Ectodermal cell (in vitro differentiated cells): ENCODE measurements at regions not wholly inside any gene's neighbourhood (a gene's known extent, or its start where the extent isn't known, plus 50 kb on each side); places are given as distances from the start of the nearest gene placed in this dataset.
"Not testable (repeated sequence)": the region's sequence is repeated elsewhere in the genome, so short reads cannot be mapped to it uniquely, and the experiment has no call there.

Experiments
- H3K27ac ChIP-seq: 2 replicates; pipeline ENCODE4 v1.7.0; 2013; ENCODE audit warnings: mild to moderate bottlenecking, low read depth, low read length; ENCODE audit not compliant: insufficient read depth, poor library complexity, severe bottlenecking
- H3K27me3 ChIP-seq: 2 replicates; pipeline ENCODE4 v1.7.0; 2013; ENCODE audit warnings: mild to moderate bottlenecking, low read length; ENCODE audit not compliant: insufficient read depth, control insufficient read depth, poor library complexity, severe bottlenecking
- H3K36me3 ChIP-seq: one replicate; pipeline ENCODE4 v1.7.0; 2013; ENCODE audit warnings: low read length; ENCODE audit not compliant: control insufficient read depth, insufficient read depth
- H3K4me1 ChIP-seq: one replicate; pipeline ENCODE4 v1.7.0; 2013; ENCODE audit warnings: low read length; ENCODE audit not compliant: control insufficient read depth, insufficient read depth
- H3K4me3 ChIP-seq: 2 replicates; pipeline ENCODE4 v1.7.0; 2013; ENCODE audit warnings: low read depth, low read length, control low read depth; ENCODE audit not compliant: insufficient read depth
- H3K9me3 ChIP-seq: 2 replicates; pipeline ENCODE4 v1.7.0; 2013; ENCODE audit warnings: mild to moderate bottlenecking, low read length, moderate library complexity; ENCODE audit not compliant: control insufficient read depth
- WGBS, 2 experiments: methylation state at CpG; one replicate each; pipeline ENCODE4 v1.1.7; 2013; ENCODE audit warnings: missing lambda C conversion rate in 2 of 2; 5-methylcytosine and 5-hydroxymethylcytosine counted together

- Histone ChIP-seq H3K27ac (no peak overlapping the region), H3K36me3 (no peaks in the 10 kb centered on the region), H3K4me3 (no peak overlapping the region), H3K4me1 (no peaks in the 10 kb centered on the region), H3K9me3 (no peaks in the 10 kb centered on the region), H3K27me3 (no peaks in the 10 kb centered on the region)
- 77% methylated on average over 2 of the region's 2 CpGs for WGBS, 2 experiments
These were observed 605.4 kb upstream of the LCORL start for GRCh38 chr4:18626996-18627395.

- Histone ChIP-seq H3K4me3 (no peak overlapping the region), H3K4me1 (no peaks in the 10 kb centered on the region), H3K36me3 (no peaks in the 10 kb centered on the region), H3K27ac (no peak overlapping the region), H3K27me3 (no peaks in the 10 kb centered on the region), H3K9me3 (no peaks in the 10 kb centered on the region)
These were observed 604.8 kb upstream of the LCORL start for GRCh38 chr4:18626366-18626765.

GRCh38 chr4:18621186-18621585 lies 599.6 kb upstream of the LCORL start:
- H3K27ac ChIP-seq: no peak overlapping the region
- no peaks in the 10 kb centered on the region for H3K36me3 ChIP-seq
- H3K27me3 ChIP-seq: no peaks in the 10 kb centered on the region
- H3K4me3 ChIP-seq: no peak overlapping the region
- no peaks in the 10 kb centered on the region for H3K9me3 ChIP-seq
- WGBS, 2 experiments: 83 to 100% methylated on average over 1 of the region's 1 CpG
- no peaks in the 10 kb centered on the region for H3K4me1 ChIP-seq

GRCh38 chr4:18616720-18617119 lies 595.2 kb upstream of the LCORL start:
- Histone ChIP-seq H3K4me1 (no peaks in the 10 kb centered on the region), H3K9me3 (no peaks in the 10 kb centered on the region), H3K36me3 (no peaks in the 10 kb centered on the region), H3K27me3 (no peaks in the 10 kb centered on the region), H3K27ac (no peak overlapping the region), H3K4me3 (no peak overlapping the region)
- WGBS, 2 experiments: 86% methylated on average over 6 of the region's 6 CpGs

- H3K36me3 ChIP-seq: no peaks in the 10 kb centered on the region
- no peaks in the 10 kb centered on the region for H3K27me3 ChIP-seq
- H3K9me3 ChIP-seq: no peaks in the 10 kb centered on the region
- H3K4me1 ChIP-seq: no peaks in the 10 kb centered on the region
- H3K27ac ChIP-seq: no peak overlapping the region
- H3K4me3 ChIP-seq: no peak overlapping the region
- 95 to 97% methylated on average over 2 of the region's 2 CpGs for WGBS, 2 experiments
These were observed 589.5 kb upstream of the LCORL start for GRCh38 chr4:18611026-18611425.

- Histone ChIP-seq H3K27ac (no peak overlapping the region), H3K27me3 (no peaks in the 10 kb centered on the region)
- 92 to 98% methylated on average over 3 to 4 of the region's 4 CpGs for WGBS, 2 experiments
These were observed 587.5 kb upstream of the LCORL start for GRCh38 chr4:18608908-18609533.

GRCh38 chr4:18602610-18603009 lies 581.1 kb upstream of the LCORL start:
- H3K9me3 ChIP-seq, H3K4me1 ChIP-seq, H3K4me3 ChIP-seq, H3K27ac ChIP-seq, H3K27me3 ChIP-seq, H3K36me3 ChIP-seq: not testable (repeated sequence)
- WGBS, 2 experiments: 95 to 96% methylated on average over 8 of the region's 8 CpGs

More at GRCh38 chr4:18608908-18609533, 587.5 kb upstream of the LCORL start:
- Histone ChIP-seq H3K9me3 (no peaks in the 10 kb centered on the region), H3K4me3 (no peak overlapping the region), H3K4me1 (no peaks in the 10 kb centered on the region), H3K36me3 (no peaks in the 10 kb centered on the region)

GRCh38 chr4:18593297-18594002 lies 571.9 kb upstream of the LCORL start:
- H3K4me1 ChIP-seq: no peaks in the 10 kb centered on the region
- no peaks in the 10 kb centered on the region for H3K27me3 ChIP-seq
- H3K36me3 ChIP-seq: no peaks in the 10 kb centered on the region
- WGBS, 2 experiments: 16 to 19% methylated on average over 11 to 12 of the region's 12 CpGs
- H3K4me3 ChIP-seq: no peak overlapping the region
- no peaks in the 10 kb centered on the region for H3K9me3 ChIP-seq
- no peak overlapping the region for H3K27ac ChIP-seq

GRCh38 chr4:18582841-18583240 lies 561.3 kb upstream of the LCORL start:
- H3K4me1 ChIP-seq: no peaks in the 10 kb centered on the region
- H3K36me3 ChIP-seq: no peaks in the 10 kb centered on the region
- no peaks in the 10 kb centered on the region for H3K9me3 ChIP-seq
- H3K4me3 ChIP-seq: no peak overlapping the region
- no peaks in the 10 kb centered on the region for H3K27me3 ChIP-seq
- no peak overlapping the region for H3K27ac ChIP-seq
- WGBS, 2 experiments: 83 to 85% methylated on average over 1 of the region's 1 CpG

- no peaks in the 10 kb centered on the region for H3K4me1 ChIP-seq
- no peaks in the 10 kb centered on the region for H3K36me3 ChIP-seq
- no peaks in the 10 kb centered on the region for H3K9me3 ChIP-seq
- H3K4me3 ChIP-seq: no peak overlapping the region
- no peak overlapping the region for H3K27ac ChIP-seq
- 88 to 93% methylated on average over 4 of the region's 4 CpGs for WGBS, 2 experiments
- H3K27me3 ChIP-seq: no peaks in the 10 kb centered on the region
These were observed 556.8 kb upstream of the LCORL start for GRCh38 chr4:18578307-18578706.
